AG09309 (cell line): ENCODE measurements at regions not wholly inside any gene's neighbourhood (a gene's known extent, or its start where the extent isn't known, plus 50 kb on each side); places are given as distances from the start of the nearest gene placed in this dataset.

Experiments used
- DNase-seq: peaks from one replicate; pipeline ENCODE4 v3.0.0-alpha.2; 2010; ENCODE audit warnings: low read depth
- H3K4me3 ChIP-seq: 2 replicates; pipeline ENCODE4 v1.5.1; 2011; ENCODE audit warnings: mild to moderate bottlenecking, low read depth, low read length, moderate library complexity; ENCODE audit not compliant: control insufficient read depth
- TF ChIP-seq, protein P1 (sequence below): IDR thresholded peaks from 2 replicates; pipeline ENCODE4 v1.5.1; 2011; ENCODE audit warnings: mild to moderate bottlenecking, low read depth, low read length, inconsistent platforms; ENCODE audit not compliant: insufficient read depth, control insufficient read depth; ENCODE audit errors: missing control alignments

DNA sequence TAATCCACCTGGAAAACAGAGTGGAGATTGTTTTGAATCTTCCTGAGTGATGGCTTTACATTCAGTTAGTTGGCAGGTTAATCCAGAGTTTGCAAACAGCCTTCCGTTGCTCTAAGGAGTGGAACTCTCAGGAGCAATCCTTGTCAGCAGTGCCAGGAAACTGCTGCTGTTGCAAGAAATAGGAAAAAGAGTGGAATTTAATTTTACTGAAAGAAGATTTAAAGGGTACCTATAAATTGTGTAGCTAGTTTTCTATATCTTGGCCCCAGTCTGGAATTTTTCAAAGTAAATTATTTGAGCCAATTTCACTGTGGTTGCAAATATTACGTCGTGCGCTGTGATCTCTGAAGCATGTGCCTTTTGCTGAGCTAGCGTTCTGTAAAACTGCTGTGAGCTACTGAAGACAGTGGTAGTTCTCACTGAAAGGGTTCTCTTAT lies 55.5 kb upstream of the SLC5A12 start:
- H3K4me3 ChIP-seq: no peak overlapping the region
- no peak for DNase-seq
- TF ChIP-seq, protein P1, sequence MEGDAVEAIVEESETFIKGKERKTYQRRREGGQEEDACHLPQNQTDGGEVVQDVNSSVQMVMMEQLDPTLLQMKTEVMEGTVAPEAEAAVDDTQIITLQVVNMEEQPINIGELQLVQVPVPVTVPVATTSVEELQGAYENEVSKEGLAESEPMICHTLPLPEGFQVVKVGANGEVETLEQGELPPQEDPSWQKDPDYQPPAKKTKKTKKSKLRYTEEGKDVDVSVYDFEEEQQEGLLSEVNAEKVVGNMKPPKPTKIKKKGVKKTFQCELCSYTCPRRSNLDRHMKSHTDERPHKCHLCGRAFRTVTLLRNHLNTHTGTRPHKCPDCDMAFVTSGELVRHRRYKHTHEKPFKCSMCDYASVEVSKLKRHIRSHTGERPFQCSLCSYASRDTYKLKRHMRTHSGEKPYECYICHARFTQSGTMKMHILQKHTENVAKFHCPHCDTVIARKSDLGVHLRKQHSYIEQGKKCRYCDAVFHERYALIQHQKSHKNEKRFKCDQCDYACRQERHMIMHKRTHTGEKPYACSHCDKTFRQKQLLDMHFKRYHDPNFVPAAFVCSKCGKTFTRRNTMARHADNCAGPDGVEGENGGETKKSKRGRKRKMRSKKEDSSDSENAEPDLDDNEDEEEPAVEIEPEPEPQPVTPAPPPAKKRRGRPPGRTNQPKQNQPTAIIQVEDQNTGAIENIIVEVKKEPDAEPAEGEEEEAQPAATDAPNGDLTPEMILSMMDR: no peak

DNA sequence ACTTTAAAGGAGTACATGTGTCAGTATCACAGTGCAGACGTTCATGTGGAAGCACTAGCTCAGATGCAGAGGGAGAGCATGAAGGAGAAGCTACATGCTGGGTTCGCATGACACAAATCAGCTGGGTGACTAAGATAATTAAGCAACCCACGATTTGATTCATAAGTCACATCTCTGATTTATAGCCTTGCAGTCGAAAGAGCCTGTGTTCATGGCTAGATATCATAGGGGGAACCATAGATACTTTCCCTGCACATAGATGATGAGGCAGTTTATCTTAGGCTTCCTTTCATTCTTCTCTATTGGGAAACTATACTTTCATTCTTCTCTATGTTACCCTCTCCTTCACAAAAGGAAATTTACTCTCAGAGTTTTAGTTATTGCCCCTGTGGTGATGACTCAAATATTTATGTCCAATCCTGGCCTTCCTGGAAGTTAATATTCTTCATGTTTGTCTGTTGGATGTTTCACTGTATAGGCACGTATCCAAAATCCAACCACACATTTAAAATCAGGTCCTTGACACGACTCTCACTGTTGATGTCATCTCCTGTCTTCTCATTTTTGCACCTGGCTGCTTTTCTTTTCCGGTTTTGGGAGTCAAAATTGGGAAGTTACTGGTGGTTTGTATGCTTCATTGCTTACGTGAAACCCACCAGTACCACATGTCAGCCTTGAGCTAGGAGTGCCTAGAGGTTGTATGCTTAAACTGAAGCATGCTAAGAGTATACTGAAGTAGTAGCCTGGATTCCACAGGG lies 56.3 kb upstream of the SLC5A12 start:
- TF ChIP-seq, protein P1: no peak
- no peak overlapping the region for H3K4me3 ChIP-seq
- DNase-seq: peak; percentile 77

DNA sequence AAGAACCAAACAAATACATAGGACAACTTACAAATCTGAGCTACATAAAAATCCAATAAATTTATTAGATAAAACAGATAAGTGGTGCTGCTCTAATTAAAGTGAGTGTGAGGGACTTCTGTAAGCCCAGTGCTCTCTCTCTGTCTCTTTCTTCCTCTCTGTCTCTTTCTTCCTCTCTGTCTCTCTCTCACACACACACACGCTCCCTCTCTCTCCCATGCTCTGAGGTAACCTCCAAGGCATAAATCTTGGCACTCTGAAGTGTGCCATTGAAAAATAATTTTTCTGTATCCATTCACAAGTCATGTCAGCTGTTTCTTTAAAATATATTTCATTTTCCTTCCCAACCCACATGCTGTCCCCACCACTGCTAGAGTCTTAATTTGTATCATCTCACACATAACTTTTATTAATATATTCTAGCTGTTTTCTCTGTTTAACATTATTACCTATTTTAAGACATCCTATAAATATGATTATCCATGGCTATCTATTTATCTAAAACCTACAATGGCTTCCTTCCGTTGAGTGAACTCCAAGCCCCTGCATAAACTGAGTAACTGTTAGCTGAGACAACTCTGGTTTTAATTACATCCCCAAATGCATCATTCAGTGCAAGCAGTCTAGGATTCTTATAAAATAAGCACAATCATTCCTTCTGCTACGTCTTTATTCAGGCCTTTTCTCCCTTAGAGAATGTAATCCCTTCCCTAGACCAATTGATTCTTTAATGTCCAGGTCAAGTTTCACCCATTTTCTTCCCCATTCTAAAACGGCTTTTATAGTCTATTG lies 57.4 kb upstream of the SLC5A12 start:
- H3K4me3 ChIP-seq: no peak overlapping the region
- TF ChIP-seq, protein P1: no peak
- DNase-seq: no peak

DNA sequence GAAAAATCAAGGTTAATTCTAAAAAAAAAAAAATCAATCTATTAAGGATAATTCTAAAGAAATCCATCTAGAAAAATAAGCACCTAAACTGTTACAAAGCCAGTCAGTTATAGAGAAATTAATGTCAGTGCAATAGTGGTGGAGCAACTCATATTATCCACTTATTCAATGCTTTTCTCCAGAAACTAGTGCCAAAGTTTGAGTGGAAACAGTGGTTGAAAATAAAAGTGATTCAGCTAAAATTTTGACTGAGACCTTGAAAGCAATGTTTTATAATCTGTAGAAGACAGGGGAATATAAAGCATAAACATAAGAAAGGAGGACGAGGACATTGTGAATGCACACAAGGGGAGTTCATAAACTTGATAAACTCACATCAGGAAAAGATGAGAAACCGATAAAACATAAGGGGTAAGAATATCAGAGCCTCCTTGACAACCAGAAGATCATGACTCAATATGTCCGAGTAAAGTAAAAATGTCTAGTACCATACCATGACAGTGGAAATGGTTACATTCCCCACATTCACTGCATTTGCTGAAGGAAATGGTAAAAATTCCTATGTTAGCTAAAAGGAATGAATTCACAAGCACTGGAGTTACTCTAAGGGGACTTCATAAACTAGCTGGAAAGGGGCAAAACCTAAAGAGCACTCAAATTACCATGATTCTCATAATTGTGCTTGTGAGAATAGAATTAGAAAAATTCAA lies 58.7 kb upstream of the SLC5A12 start:
- no peak for DNase-seq
- TF ChIP-seq, protein P1: no peak
- no peak overlapping the region for H3K4me3 ChIP-seq

DNA sequence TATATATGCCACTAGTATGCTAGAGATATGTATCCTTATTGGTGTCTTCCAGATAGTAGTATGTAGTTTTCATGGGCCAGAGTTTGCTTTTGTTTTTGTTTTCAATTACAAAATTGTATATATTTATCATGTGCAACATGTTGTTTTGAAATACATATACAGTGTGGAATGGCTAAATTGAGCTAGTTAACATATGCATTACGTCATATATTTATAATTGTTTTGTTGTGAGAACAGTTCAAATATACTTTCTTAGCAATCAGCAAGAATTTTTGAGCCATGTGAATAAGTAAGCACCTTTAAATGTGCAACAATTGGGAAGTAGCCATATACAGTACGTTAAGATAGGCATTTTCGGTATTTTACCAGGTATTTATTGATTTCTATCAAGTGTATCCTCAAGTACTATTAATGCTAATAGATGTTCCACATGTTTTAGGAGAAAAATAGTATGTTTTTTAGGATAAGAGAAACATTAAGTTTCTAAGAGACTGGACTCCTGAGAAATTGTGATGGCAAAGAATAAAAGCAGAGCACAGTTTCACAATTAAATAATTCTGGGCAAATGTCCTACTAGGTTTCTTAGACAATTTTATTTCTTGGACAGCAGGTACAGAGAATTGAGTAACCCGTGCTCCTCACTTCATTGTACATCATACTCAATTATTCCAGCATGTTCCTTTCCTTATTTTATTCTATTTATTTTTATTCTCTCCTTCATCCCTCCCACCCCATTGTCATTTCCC lies 60.5 kb upstream of the SLC5A12 start:
- no peak for DNase-seq
- TF ChIP-seq, protein P1: no peak
- no peak overlapping the region for H3K4me3 ChIP-seq

DNA sequence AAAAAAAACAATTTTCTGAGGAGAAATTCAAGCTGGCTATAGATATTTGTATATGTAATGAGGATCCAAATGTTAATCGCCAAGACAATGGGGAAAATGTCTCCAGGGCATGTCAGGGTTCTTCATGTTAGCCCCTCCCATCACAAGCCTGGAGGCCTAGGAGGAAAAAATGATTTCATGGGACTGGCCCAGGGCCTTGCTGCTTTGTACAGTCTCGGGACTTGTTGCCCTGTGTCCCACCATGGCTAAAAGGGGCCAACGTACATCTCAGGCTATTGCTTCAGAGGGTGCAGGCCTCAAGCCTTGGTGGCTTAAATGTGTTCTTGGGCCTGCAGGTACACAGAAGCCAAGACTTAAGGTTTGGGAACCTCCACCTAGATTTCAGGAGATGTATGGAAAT lies 62.1 kb upstream of the SLC5A12 start:
- TF ChIP-seq, protein P1: no peak
- H3K4me3 ChIP-seq: no peak overlapping the region

More for the DNA sequence above, 62.1 kb upstream of the SLC5A12 start:
- DNase-seq: no peak
